ENCODE measurements at regions not wholly inside any gene's neighbourhood (a gene's known extent, or its start where the extent isn't known, plus 50 kb on each side); places are given as distances from the start of the nearest gene placed in this dataset.

GRCh38 chr18:2075499-2075898 is 495.8 kb downstream of the METTL4 start:
- Histone ChIP-seq H3K4me3 (ENCODE audit: low read depth in 1 of 3, low read length in 3 of 3) (no peak overlapping the region), H3K36me3 (ENCODE audit: control insufficient read depth in 4 of 4, insufficient read depth in 3 of 4, low read depth in 1 of 4, low read length in 3 of 4) (no peaks in the 10 kb centered on the region), H3K9me3 (ENCODE audit: control insufficient read depth in 4 of 4, low read length in 3 of 4) (no peaks in the 10 kb centered on the region), H3K4me1 (ENCODE audit: control insufficient read depth in 4 of 4, insufficient read depth in 4 of 4, low read length in 3 of 4) (no peaks in the 10 kb centered on the region), H3K27me3 (ENCODE audit: control insufficient read depth in 4 of 4, insufficient read depth in 4 of 4, low read length in 3 of 4) (no peaks in the 10 kb centered on the region), H3K27ac (ENCODE audit: low read depth in 1 of 2, low read length in 2 of 2) (no peak overlapping the region), H3K9ac (ENCODE audit: low read depth in 1 of 2, low read length in 2 of 2) (no peak overlapping the region)
- DNase-seq (ENCODE audit: low spot score) = no peak
- WGBS = 65% methylated on average over 1 of the region's 1 CpG
- TF ChIP-seq ATF3 (IDR thresholded peaks at IDR 0.05) (no peak), MAX (IDR thresholded peaks at IDR 0.05) (no peak), ZBTB33 (IDR thresholded peaks at IDR 0.05) (no peak), REST (IDR thresholded peaks at IDR 0.05) (no peak), CTCF (IDR thresholded peaks at IDR 0.05; ENCODE audit: low read depth, low read length, missing input control) (no peak), FOXA1 (IDR thresholded peaks at IDR 0.05) (no peak), HNF4G (IDR thresholded peaks at IDR 0.05) (no peak), JUND (IDR thresholded peaks at IDR 0.05) (no peak), RAD21 (IDR thresholded peaks at IDR 0.05) (no peak), HNF4A (conservative IDR thresholded peaks at IDR 0.05) (no peak), GABPA (IDR thresholded peaks at IDR 0.05 in 1 of 2, conservative IDR thresholded peaks at IDR 0.05 in 1 of 2) (no peak)

GRCh38 chr18:2082676-2083075 is 488.6 kb downstream of the METTL4 start:
- no peak for DNase-seq (ENCODE audit: low spot score)
- no peak overlapping the region for H3K4me3 ChIP-seq (ENCODE audit: low read depth in 1 of 3, low read length in 3 of 3)
- WGBS = 61% methylated on average over 1 of the region's 1 CpG
- no peaks in the 10 kb centered on the region for H3K27me3 ChIP-seq (ENCODE audit: control insufficient read depth in 4 of 4, insufficient read depth in 4 of 4, low read length in 3 of 4)
- no peak overlapping the region for H3K9ac ChIP-seq (ENCODE audit: low read depth in 1 of 2, low read length in 2 of 2)
- H3K4me1 ChIP-seq (ENCODE audit: control insufficient read depth in 4 of 4, insufficient read depth in 4 of 4, low read length in 3 of 4) = no peaks in the 10 kb centered on the region
- no peak overlapping the region for H3K27ac ChIP-seq (ENCODE audit: low read depth in 1 of 2, low read length in 2 of 2)
- no peaks in the 10 kb centered on the region for H3K36me3 ChIP-seq (ENCODE audit: control insufficient read depth in 4 of 4, insufficient read depth in 3 of 4, low read depth in 1 of 4, low read length in 3 of 4)
- no peaks in the 10 kb centered on the region for H3K9me3 ChIP-seq (ENCODE audit: control insufficient read depth in 4 of 4, low read length in 3 of 4)
- TF ChIP-seq SP1 (IDR thresholded peaks at IDR 0.05) (no peak), ZBTB33 (IDR thresholded peaks at IDR 0.05) (no peak), EGR1 (IDR thresholded peaks at IDR 0.05; ENCODE audit: low read depth in 2 of 2) (no peak), HNF4A (conservative IDR thresholded peaks at IDR 0.05) (no peak), FOXA2 (IDR thresholded peaks at IDR 0.05) (no peak), NR2F2 (IDR thresholded peaks at IDR 0.05) (no peak), CTCF (IDR thresholded peaks at IDR 0.05; ENCODE audit: low read depth, low read length, missing input control) (no peak), ATF3 (IDR thresholded peaks at IDR 0.05) (no peak), GABPA (IDR thresholded peaks at IDR 0.05 in 1 of 2, conservative IDR thresholded peaks at IDR 0.05 in 1 of 2) (no peak), FOXA1 (IDR thresholded peaks at IDR 0.05) (no peak), TAF1 (conservative IDR thresholded peaks at IDR 0.05) (no peak), RXRA (IDR thresholded peaks at IDR 0.05) (no peak), MAX (IDR thresholded peaks at IDR 0.05) (no peak)
